CD14-positive monocyte (primary cell): ENCODE measurements at regions not wholly inside any gene's neighbourhood (a gene's known extent, or its start where the extent isn't known, plus 50 kb on each side); places are given as distances from the start of the nearest gene placed in this dataset.

Experiments
- DNase-seq, 3 donors: peaks; one replicate each; pipeline ENCODE4 v3.0.0-alpha.2; 2011 to 2022
- H2AFZ ChIP-seq: 2 replicates; pipeline ENCODE4 v1.6.0; 2012; ENCODE audit warnings: mild to moderate bottlenecking, low read depth, low read length, inconsistent platforms; ENCODE audit not compliant: insufficient read depth, poor library complexity, severe bottlenecking
- H3K27ac ChIP-seq, 2 donors: 1 replicate in 1 of 2; 2 replicates in 1 of 2; pipeline ENCODE4 v1.5.1; 2012 to 2013; ENCODE audit warnings: low read length in 2 of 2, control low read depth in 1 of 2, inconsistent platforms in 1 of 2, low read depth in 1 of 2, mild to moderate bottlenecking in 1 of 2
- H3K27me3 ChIP-seq, 2 donors: one replicate each; pipeline versions ENCODE4 v1.6.0 to v1.6.1; 2011 to 2013; ENCODE audit warnings: low read length in 2 of 2; ENCODE audit not compliant: control insufficient read depth in 2 of 2, insufficient read depth in 2 of 2
- H3K36me3 ChIP-seq, 2 donors: replicated peaks in 1 of 2; 1 replicate in 1 of 2; 2 replicates in 1 of 2; pipeline versions ENCODE4 v1.5.1 to v1.6.1; 2012 to 2013; ENCODE audit warnings: low read length in 2 of 2, control low read depth in 1 of 2, inconsistent platforms in 1 of 2, mild to moderate bottlenecking in 1 of 2; ENCODE audit not compliant: insufficient read depth in 2 of 2, control insufficient read depth in 1 of 2
- H3K4me1 ChIP-seq, 2 donors: 1 replicate in 1 of 2; 2 replicates in 1 of 2; pipeline versions ENCODE4 v1.5.1 to v1.6.1; 2012 to 2013; ENCODE audit warnings: low read length in 2 of 2, control low read depth in 1 of 2, inconsistent platforms in 1 of 2, mild to moderate bottlenecking in 1 of 2, moderate library complexity in 1 of 2; ENCODE audit not compliant: insufficient read depth in 2 of 2, control insufficient read depth in 1 of 2
- H3K4me2 ChIP-seq: replicated peaks from 2 replicates; pipeline ENCODE3; 2012; ENCODE audit warnings: low read length, moderate library complexity, mild to moderate bottlenecking; ENCODE audit not compliant: poor library complexity, severe bottlenecking; ENCODE audit errors: extremely low read depth
- H3K4me3 ChIP-seq, 3 experiments: fragments of 200-600 bp in 1 of 3; sonication (generic) in 1 of 3; replicated peaks in 1 of 3; 1 replicate in 2 of 3; 2 replicates in 1 of 3; pipeline ENCODE4 v1.5.1; 2011 to 2013; ENCODE audit warnings: low read length in 3 of 3, mild to moderate bottlenecking in 3 of 3, control low read depth in 2 of 3, low read depth in 2 of 3, inconsistent platforms in 1 of 3, moderate library complexity in 1 of 3
- H3K79me2 ChIP-seq: 2 replicates; pipeline ENCODE4 v1.6.0; 2012; ENCODE audit warnings: mild to moderate bottlenecking, control low read depth, inconsistent platforms, low read length, moderate library complexity; ENCODE audit not compliant: insufficient read depth
- H3K9ac ChIP-seq: 2 replicates; pipeline ENCODE4 v1.6.0; 2017; ENCODE audit warnings: low read length, mild to moderate bottlenecking; ENCODE audit not compliant: insufficient read depth, poor library complexity, severe bottlenecking
- H3K9me3 ChIP-seq, 2 donors: replicated peaks in 1 of 2; 1 replicate in 1 of 2; 2 replicates in 1 of 2; pipeline versions ENCODE4 v1.5.1 to v1.6.1; 2012 to 2013; ENCODE audit warnings: low read length in 2 of 2, control low read depth in 1 of 2; ENCODE audit not compliant: control insufficient read depth in 1 of 2, insufficient read depth in 1 of 2
- H4K20me1 ChIP-seq: 2 replicates; pipeline ENCODE4 v1.6.0; 2012; ENCODE audit warnings: mild to moderate bottlenecking, low read length, control low read depth, moderate library complexity; ENCODE audit not compliant: insufficient read depth
- H3K27ac Mint-ChIP-seq, 7 donors: one replicate each; pipeline ENCODE4 v1.8.0; 2020; ENCODE audit warnings: mild to moderate bottlenecking in 7 of 7, mixed read lengths in 7 of 7, moderate library complexity in 6 of 7, inconsistent platforms in 2 of 7
- H3K27me3 Mint-ChIP-seq, 3 donors: one replicate each; pipeline ENCODE4 v1.8.0; 2021 to 2022; ENCODE audit warnings: low read depth in 3 of 3, mild to moderate bottlenecking in 3 of 3, mixed read lengths in 3 of 3, moderate library complexity in 3 of 3, inconsistent platforms in 1 of 3
- H3K36me3 Mint-ChIP-seq, 2 donors: one replicate each; pipeline ENCODE4 v1.8.0; 2020; ENCODE audit warnings: mixed read lengths in 2 of 2, inconsistent platforms in 1 of 2, mild to moderate bottlenecking in 1 of 2
- H3K4me1 Mint-ChIP-seq: one replicate; pipeline ENCODE4 v1.8.0; 2020; ENCODE audit warnings: mild to moderate bottlenecking, mixed read lengths
- H3K4me3 Mint-ChIP-seq, 2 donors: one replicate each; pipeline ENCODE4 v1.8.0; 2020; ENCODE audit warnings: mild to moderate bottlenecking in 2 of 2, mixed read lengths in 2 of 2, moderate library complexity in 1 of 2
- H3K9me3 Mint-ChIP-seq, 7 donors: one replicate each; pipeline ENCODE4 v1.8.0; 2020 to 2022; ENCODE audit warnings: mixed read lengths in 7 of 7, mild to moderate bottlenecking in 6 of 7, moderate library complexity in 6 of 7, inconsistent platforms in 2 of 7
- WGBS: methylation state at CpG from one replicate; pipeline ENCODE4 v1.1.5; 2013; ENCODE audit warnings: missing lambda C conversion rate; ENCODE audit not compliant: insufficient coverage; 5-methylcytosine and 5-hydroxymethylcytosine counted together
- intact Hi-C, 2 donors: fragments of 100-400 bp; cut with micrococcal nuclease; formaldehyde crosslinking; loops; one replicate each; pipeline versions ENCODE4 v1.15.0 to v1.15.1; 2023
- TF ChIP-seq, protein P1 (sequence below): fragments of 200-600 bp; IDR thresholded peaks from one replicate; pipeline ENCODE4 v1.8.0; 2022; ENCODE audit warnings: antibody characterized with exemption, mild to moderate bottlenecking

DNA sequence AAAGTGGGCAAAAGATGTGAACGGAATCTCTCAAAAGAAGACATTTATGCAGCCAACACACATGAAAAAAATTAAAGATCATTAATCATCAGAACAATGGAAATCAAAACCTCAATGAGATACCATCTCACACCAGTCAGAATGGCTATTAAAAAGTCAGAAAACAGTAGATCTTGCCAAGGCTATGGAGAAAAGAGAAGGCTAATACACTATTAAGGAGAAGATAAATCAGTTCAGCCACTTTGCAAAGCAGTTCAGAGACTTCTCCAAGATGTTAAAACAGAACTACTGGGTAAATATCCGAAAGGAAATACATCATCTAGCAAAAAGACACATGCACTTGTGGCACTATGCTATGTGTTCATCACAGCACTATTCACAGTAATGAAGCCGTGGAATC, 388.2 kb upstream of the LUZP2 start:
- Histone ChIP-seq H3K27me3 (no peaks in the 10 kb centered on the region), H3K36me3 (no peaks in the 10 kb centered on the region), H4K20me1 (no peaks in the 10 kb centered on the region), H2AFZ (no peak overlapping the region), H3K4me1 (no peaks in the 10 kb centered on the region), H3K4me2 (no peak overlapping the region), H3K27ac (no peak overlapping the region), H3K9me3 (peaks cover 13 to 18% of the 10 kb centered on the region in 2 donors), H3K79me2 (no peaks in the 10 kb centered on the region), H3K9ac (no peak overlapping the region), H3K4me3 (no peak overlapping the region)
- Mint-ChIP-seq H3K4me3 (no peak overlapping the region), H3K9me3 (peaks cover 6 to 12% (median 6%) of the 10 kb centered on the region in 7 donors), H3K36me3 (no peaks in the 10 kb centered on the region), H3K27me3 (no peaks in the 10 kb centered on the region), H3K27ac (no peak overlapping the region), H3K4me1 (no peaks in the 10 kb centered on the region)
- 100% methylated on average over 1 of the region's 3 CpGs for WGBS
- intact Hi-C loops = no loop called here
- TF ChIP-seq, protein P1, sequence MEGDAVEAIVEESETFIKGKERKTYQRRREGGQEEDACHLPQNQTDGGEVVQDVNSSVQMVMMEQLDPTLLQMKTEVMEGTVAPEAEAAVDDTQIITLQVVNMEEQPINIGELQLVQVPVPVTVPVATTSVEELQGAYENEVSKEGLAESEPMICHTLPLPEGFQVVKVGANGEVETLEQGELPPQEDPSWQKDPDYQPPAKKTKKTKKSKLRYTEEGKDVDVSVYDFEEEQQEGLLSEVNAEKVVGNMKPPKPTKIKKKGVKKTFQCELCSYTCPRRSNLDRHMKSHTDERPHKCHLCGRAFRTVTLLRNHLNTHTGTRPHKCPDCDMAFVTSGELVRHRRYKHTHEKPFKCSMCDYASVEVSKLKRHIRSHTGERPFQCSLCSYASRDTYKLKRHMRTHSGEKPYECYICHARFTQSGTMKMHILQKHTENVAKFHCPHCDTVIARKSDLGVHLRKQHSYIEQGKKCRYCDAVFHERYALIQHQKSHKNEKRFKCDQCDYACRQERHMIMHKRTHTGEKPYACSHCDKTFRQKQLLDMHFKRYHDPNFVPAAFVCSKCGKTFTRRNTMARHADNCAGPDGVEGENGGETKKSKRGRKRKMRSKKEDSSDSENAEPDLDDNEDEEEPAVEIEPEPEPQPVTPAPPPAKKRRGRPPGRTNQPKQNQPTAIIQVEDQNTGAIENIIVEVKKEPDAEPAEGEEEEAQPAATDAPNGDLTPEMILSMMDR = no peak
- no peak for DNase-seq

DNA sequence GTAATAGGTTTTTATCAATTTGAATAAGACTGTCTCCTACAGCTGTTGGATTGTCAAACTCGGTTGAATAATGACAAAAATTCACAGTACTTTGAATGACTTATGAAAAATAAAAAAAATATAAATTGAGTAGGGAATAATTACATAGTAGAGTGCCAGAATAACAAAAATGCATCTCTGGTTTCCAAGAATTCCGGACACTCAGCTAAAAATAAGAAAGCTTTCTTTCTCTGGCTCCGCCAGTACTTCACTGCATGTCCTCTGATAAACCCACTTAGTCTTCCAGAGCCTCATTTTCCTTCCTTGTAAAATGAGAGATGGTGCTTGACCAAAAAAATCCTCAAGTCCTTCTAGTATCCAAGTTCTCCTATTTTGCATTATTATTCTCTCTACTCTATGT, 374.6 kb upstream of the LUZP2 start:
- intact Hi-C loops = no loop called here
- no CpG with 5 or more reads among the region's 3 CpGs for WGBS
- Mint-ChIP-seq H3K27me3 (no peaks in the 10 kb centered on the region), H3K36me3 (no peaks in the 10 kb centered on the region), H3K4me1 (no peaks in the 10 kb centered on the region), H3K27ac (no peak overlapping the region), H3K9me3 (peaks cover 0 to 2% (median 0%) of the 10 kb centered on the region in 7 donors), H3K4me3 (no peak overlapping the region)
- TF ChIP-seq, protein P1 = no peak
- H3K4me2 ChIP-seq = no peak overlapping the region
- H3K9me3 ChIP-seq = no peaks in the 10 kb centered on the region
- H3K27ac ChIP-seq = no peak overlapping the region
- H3K4me1 ChIP-seq = no peaks in the 10 kb centered on the region
- no peaks in the 10 kb centered on the region for H3K27me3 ChIP-seq
- no peak for DNase-seq
- H3K4me3 ChIP-seq = no peak overlapping the region
- no peaks in the 10 kb centered on the region for H3K36me3 ChIP-seq
- H3K79me2 ChIP-seq = no peaks in the 10 kb centered on the region
- H4K20me1 ChIP-seq = no peaks in the 10 kb centered on the region
- no peak overlapping the region for H2AFZ ChIP-seq
- no peak overlapping the region for H3K9ac ChIP-seq
